ENCODE measurements at regions not wholly inside any gene's neighbourhood (a gene's known extent, or its start where the extent isn't known, plus 50 kb on each side); places are given as distances from the start of the nearest gene placed in this dataset.

- H3K4me2 ChIP-seq (ENCODE audit: low read length), result no peak overlapping the region
- H3K79me2 ChIP-seq, result no peaks in the 10 kb centered on the region
- H2AFZ ChIP-seq, result no peak overlapping the region
- no peak overlapping the region for H3K4me3 ChIP-seq (ENCODE audit: low read depth, low read length)
- H3K27me3 ChIP-seq (ENCODE audit: control insufficient read depth, insufficient read depth, low read length), result no peaks in the 10 kb centered on the region
- H3K36me3 ChIP-seq (ENCODE audit: control insufficient read depth, insufficient read depth, low read length), result no peaks in the 10 kb centered on the region
- TF ChIP-seq CTCF (IDR thresholded peaks at IDR 0.05), result no peak
- no peak overlapping the region for H3K27ac ChIP-seq
- no peaks in the 10 kb centered on the region for H3K4me1 ChIP-seq
- no peak overlapping the region for H3K9ac ChIP-seq
- H3K9me3 ChIP-seq (ENCODE audit: control insufficient read depth, low read length), result no peaks in the 10 kb centered on the region
Observed at GRCh38 chr17:63139356-63139755, 173.3 kb downstream of the TANC2 start.

- no peak overlapping the region for H2AFZ ChIP-seq
- no peak overlapping the region for H3K4me2 ChIP-seq (ENCODE audit: low read length)
- no peak overlapping the region for H3K4me3 ChIP-seq (ENCODE audit: low read depth, low read length)
- H3K9me3 ChIP-seq (ENCODE audit: control insufficient read depth, low read length), result no peaks in the 10 kb centered on the region
- H3K27me3 ChIP-seq (ENCODE audit: control insufficient read depth, insufficient read depth, low read length), result no peaks in the 10 kb centered on the region
- no peaks in the 10 kb centered on the region for H3K79me2 ChIP-seq
- H3K36me3 ChIP-seq (ENCODE audit: control insufficient read depth, insufficient read depth, low read length), result no peaks in the 10 kb centered on the region
- TF ChIP-seq CTCF (IDR thresholded peaks at IDR 0.05), result no peak
- no peak overlapping the region for H3K9ac ChIP-seq
- H3K27ac ChIP-seq, result no peak overlapping the region
- H3K4me1 ChIP-seq, result no peaks in the 10 kb centered on the region
Observed at GRCh38 chr17:63140255-63140654, 174.2 kb downstream of the TANC2 start.

- Histone ChIP-seq H3K79me2 (peaks cover 4% of the 10 kb centered on the region), H3K36me3 (ENCODE audit: control insufficient read depth, insufficient read depth, low read length) (no peaks in the 10 kb centered on the region), H3K27ac (no peak overlapping the region), H2AFZ (no peak overlapping the region), H3K9me3 (ENCODE audit: control insufficient read depth, low read length) (no peaks in the 10 kb centered on the region), H3K4me3 (ENCODE audit: low read depth, low read length) (no peak overlapping the region), H3K9ac (no peak overlapping the region), H3K4me1 (no peaks in the 10 kb centered on the region), H3K4me2 (ENCODE audit: low read length) (no peak overlapping the region), H3K27me3 (ENCODE audit: control insufficient read depth, insufficient read depth, low read length) (no peaks in the 10 kb centered on the region)
- TF ChIP-seq CTCF (IDR thresholded peaks at IDR 0.05), result no peak
Observed at GRCh38 chr17:63142836-63143235, 176.8 kb downstream of the TANC2 start.

GRCh38 chr17:63150490-63150889 lies 184.5 kb downstream of the TANC2 start:
- TF ChIP-seq CTCF (IDR thresholded peaks at IDR 0.05), result no peak
- no peak overlapping the region for H3K9ac ChIP-seq
- peaks cover 4% of the 10 kb centered on the region for H3K79me2 ChIP-seq
- H3K4me1 ChIP-seq, result peaks cover 9% of the 10 kb centered on the region
- H3K4me3 ChIP-seq (ENCODE audit: low read depth, low read length), result no peak overlapping the region
- no peaks in the 10 kb centered on the region for H3K36me3 ChIP-seq (ENCODE audit: control insufficient read depth, insufficient read depth, low read length)
- no peaks in the 10 kb centered on the region for H3K9me3 ChIP-seq (ENCODE audit: control insufficient read depth, low read length)
- no peak overlapping the region for H2AFZ ChIP-seq
- no peak overlapping the region for H3K4me2 ChIP-seq (ENCODE audit: low read length)
- H3K27me3 ChIP-seq (ENCODE audit: control insufficient read depth, insufficient read depth, low read length), result no peaks in the 10 kb centered on the region
- H3K27ac ChIP-seq, result no peak overlapping the region

GRCh38 chr17:63150994-63151464 lies 185.0 kb downstream of the TANC2 start:
- Histone ChIP-seq H3K27me3 (ENCODE audit: control insufficient read depth, insufficient read depth, low read length) (no peaks in the 10 kb centered on the region), H3K9me3 (ENCODE audit: control insufficient read depth, low read length) (no peaks in the 10 kb centered on the region), H3K9ac (no peak overlapping the region), H3K27ac (no peak overlapping the region), H3K4me3 (ENCODE audit: low read depth, low read length) (no peak overlapping the region), H3K4me2 (ENCODE audit: low read length) (no peak overlapping the region), H2AFZ (no peak overlapping the region), H3K36me3 (ENCODE audit: control insufficient read depth, insufficient read depth, low read length) (no peaks in the 10 kb centered on the region), H3K79me2 (peaks cover under 1% of the 10 kb centered on the region), H3K4me1 (peaks cover 9% of the 10 kb centered on the region)
- no peak for TF ChIP-seq CTCF (IDR thresholded peaks at IDR 0.05)
